ENCODE measurements at regions not wholly inside any gene's neighbourhood (a gene's known extent, or its start where the extent isn't known, plus 50 kb on each side); places are given as distances from the start of the nearest gene placed in this dataset.

GRCh38 chr2:217268978-217269377 lies 409.1 kb upstream of the TNP1 start:
- TF ChIP-seq CTCF (conservative IDR thresholded peaks at IDR 0.05; ENCODE audit: low read depth, low read length) (no peak), EZH2 (IDR thresholded peaks at IDR 0.05; ENCODE audit: borderline replicate concordance, low read depth, low read length, poor library complexity, severe bottlenecking) (no peak)
